ENCODE measurements at regions not wholly inside any gene's neighbourhood (a gene's known extent, or its start where the extent isn't known, plus 50 kb on each side); places are given as distances from the start of the nearest gene placed in this dataset.

DNA sequence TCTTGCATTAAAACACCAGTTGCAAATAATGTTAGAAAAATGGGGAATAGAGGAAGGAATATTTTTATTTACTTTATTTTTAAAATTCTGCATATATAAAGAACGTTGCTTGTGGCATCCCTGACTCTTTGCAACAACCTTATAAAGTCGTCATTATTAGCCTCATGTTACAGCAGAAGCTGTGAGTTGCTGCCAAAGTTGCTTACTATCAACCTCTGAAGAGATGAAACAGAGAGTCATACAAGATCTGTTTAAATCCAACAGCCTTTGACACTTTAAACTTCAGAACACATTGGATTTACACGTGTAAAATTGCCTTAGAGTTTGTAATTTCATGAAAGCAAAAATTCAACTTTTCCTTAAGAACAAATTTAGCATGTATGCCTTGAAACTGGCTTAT is 221.9 kb downstream of the MRPL39 start:
- DNase-seq (ENCODE audit: low read depth in 2 of 3, low spot score in 2 of 3), result no peak

- no peak for DNase-seq (ENCODE audit: low read depth in 2 of 3, low spot score in 2 of 3)
Measured at GRCh38 chr21:25384782-25385181, 222.5 kb downstream of the MRPL39 start.

GRCh38 chr21:25383545-25383944 is 223.7 kb downstream of the MRPL39 start:
- DNase-seq (ENCODE audit: low read depth in 2 of 3, low spot score in 2 of 3), result no peak

GRCh38 chr21:25381936-25382452 is 225.3 kb downstream of the MRPL39 start:
- DNase-seq (ENCODE audit: low read depth in 2 of 3, low spot score in 2 of 3), result no peak

GRCh38 chr21:25375675-25376074 is 231.6 kb downstream of the MRPL39 start:
- no peak for DNase-seq (ENCODE audit: low read depth in 2 of 3, low spot score in 2 of 3)

GRCh38 chr21:25373126-25374082 is 233.9 kb downstream of the MRPL39 start:
- DNase-seq (ENCODE audit: low read depth in 2 of 3, low spot score in 2 of 3), result no peak

- DNase-seq (ENCODE audit: low read depth in 2 of 3, low spot score in 2 of 3), result no peak
Measured at GRCh38 chr21:25371841-25372425, 235.3 kb downstream of the MRPL39 start.

GRCh38 chr21:25370311-25370744 is 237.0 kb downstream of the MRPL39 start:
- DNase-seq (ENCODE audit: low read depth in 2 of 3, low spot score in 2 of 3), result no peak

- DNase-seq (ENCODE audit: low read depth in 2 of 3, low spot score in 2 of 3), result no peak
Measured at GRCh38 chr21:25369524-25370300, 237.6 kb downstream of the MRPL39 start.

- no peak for DNase-seq (ENCODE audit: low read depth in 2 of 3, low spot score in 2 of 3)
Measured at GRCh38 chr21:25368531-25368930, 238.8 kb downstream of the MRPL39 start.

GRCh38 chr21:25366116-25366515 is 241.2 kb downstream of the MRPL39 start:
- no peak for DNase-seq (ENCODE audit: low read depth in 2 of 3, low spot score in 2 of 3)

DNA sequence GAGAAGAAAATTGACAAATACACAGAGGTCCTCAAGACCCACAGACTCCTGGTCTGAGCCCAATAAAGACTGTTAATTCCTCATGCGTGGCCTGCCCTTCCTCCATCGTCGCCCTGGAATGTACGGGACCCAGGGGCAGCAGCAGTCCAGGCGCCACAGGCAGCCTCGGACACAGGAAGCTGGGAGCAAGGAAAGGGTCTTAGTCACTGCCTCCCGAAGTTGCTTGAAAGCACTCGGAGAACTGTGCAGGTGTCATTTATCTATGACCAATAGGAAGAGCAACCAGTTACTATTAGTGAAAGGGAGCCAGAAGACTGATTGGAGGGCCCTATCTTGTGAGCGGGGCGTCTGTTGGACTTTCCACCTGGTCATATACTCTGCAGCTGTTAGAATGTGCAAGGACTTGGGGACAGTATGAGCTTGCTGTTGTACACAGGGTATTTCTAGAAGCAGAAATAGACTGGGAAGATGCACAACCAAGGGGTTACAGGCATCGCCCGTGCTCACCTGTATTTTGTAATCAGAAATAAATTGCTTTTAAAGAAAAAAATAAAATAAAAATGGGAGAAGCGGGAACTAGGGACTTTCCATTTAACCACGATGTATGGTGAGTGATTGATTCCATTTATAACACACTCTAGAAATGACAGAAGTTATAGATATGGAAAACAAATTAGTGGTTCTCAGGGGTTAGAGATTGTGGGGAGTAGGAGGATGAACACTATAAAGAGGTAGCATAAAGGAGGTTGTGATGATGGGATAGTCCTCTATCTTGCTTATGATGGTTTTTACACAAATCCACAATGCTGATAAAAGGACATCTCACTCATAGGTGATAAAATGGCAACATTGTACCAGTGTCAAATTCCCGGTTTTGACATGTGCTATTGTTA is 244.7 kb downstream of the MRPL39 start:
- no peak for DNase-seq (ENCODE audit: low read depth in 2 of 3, low spot score in 2 of 3)

GRCh38 chr21:25361765-25362164 is 245.5 kb downstream of the MRPL39 start:
- DNase-seq (ENCODE audit: low read depth in 2 of 3, low spot score in 2 of 3), result no peak

DNA sequence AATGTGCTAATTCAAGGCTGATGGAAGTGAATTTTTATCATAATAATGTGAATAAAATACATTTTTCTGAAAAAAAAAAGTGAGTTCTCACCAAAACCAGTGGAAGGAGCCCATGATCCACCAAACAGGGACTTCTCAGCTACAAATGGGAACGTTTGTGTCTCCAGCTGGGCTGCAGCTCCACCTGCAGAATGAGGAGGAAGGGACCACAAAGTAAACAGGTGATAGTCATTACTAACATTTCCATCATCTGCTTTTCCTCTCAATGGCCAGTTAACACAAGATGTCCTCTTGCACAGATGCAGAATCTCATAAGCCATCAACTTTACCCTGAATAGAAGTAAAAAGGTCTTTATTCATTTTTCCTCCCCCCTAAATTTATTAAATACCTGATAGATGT is 246.2 kb downstream of the MRPL39 start:
- DNase-seq (ENCODE audit: low read depth in 2 of 3, low spot score in 2 of 3), result no peak

DNA sequence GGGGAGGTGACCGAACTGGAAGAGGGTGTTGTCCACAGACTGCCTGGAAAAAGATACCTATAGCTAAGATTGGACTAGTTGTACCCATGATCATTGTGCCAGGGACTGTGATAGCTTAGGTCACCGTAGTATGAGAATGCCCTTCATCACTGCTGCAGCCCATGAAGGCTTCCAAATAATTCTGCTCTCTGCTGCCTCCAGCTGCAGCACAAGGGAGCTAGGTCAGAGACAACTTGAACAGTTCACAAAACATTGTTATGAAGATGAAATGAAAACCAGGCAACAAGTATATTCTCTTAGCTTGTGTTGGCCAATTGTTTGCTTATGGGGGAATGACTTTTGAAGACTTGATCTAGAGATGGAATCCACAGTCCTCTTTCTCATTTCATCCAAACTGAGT is 246.7 kb downstream of the MRPL39 start:
- no peak for DNase-seq (ENCODE audit: low read depth in 2 of 3, low spot score in 2 of 3)

DNA sequence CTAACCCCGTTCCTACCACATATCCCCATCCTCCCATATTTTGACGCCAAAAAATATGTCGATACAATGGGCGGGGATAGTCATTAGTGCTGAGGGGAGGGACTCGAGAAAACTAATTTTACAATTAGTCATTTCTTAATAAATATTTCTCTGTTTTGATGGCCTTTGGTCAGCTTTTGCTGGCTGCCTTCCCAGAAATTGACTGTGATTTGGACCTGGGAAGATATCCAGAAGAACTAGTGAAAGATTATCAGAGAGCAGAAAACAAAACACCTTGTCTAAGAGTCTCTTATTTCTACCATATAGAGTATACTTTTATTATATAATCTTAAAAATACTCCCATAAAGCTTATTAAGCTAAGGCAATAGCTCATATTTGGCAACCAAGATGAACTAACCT is 247.6 kb downstream of the MRPL39 start:
- DNase-seq (ENCODE audit: low read depth in 2 of 3, low spot score in 2 of 3), result no peak

DNA sequence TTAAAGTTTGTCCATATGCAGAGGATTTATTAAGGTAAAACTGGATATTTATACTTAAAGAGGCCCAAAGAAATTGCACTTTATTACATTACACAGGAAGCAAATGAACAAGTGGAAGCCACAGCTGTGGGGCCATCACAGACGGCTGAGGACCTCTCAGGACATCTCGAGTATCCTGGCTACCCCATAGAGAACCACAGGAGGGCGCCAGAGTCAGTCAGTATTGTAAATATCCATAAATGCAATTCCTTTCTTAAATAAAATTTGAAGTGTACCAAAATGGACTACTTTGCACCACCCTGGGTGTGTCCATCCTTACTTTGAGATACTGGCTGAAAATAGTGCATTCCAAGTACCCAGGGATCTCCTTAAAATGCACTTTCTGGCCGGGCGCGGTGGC is 257.2 kb downstream of the MRPL39 start:
- peak in 2 of 3 donors; percentile 5 to 36 for DNase-seq (ENCODE audit: low read depth in 2 of 3, low spot score in 2 of 3)

DNA sequence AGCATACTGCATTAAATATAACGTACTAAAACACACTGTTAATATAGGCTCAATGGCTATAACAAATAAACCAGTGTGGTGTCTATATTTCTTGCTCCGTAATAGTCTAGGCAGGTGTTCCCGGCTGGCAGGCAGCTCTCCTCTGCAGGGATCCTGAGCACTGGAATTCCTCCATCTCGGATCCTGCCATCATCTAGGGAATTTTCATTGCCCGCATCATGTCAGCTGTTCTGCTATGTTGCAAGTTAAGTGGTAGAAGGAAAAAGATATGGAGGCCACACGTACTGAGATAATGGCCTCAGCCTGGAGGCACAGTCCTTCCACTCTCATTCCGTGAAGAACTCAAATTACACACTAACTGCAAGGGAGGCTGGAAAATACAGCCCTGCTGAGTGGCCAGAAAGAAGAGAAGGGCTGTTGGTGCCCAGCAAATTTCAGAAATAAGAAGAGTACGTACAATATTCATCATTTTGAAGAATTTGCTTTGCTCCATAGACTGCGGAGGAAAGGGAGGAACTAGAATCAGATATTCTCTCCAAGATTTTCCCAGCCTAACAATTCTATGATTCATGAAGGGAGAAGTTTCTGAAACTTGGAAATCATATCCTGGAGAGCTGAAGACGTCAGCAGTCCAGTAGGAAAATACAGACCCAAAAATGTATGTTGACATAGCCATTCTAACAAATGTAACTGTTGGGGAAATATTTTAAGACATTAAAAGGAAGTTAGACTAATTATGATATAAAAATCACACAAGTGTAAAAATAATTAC is 263.3 kb downstream of the MRPL39 start:
- no peak for DNase-seq (ENCODE audit: low read depth in 2 of 3, low spot score in 2 of 3)

DNA sequence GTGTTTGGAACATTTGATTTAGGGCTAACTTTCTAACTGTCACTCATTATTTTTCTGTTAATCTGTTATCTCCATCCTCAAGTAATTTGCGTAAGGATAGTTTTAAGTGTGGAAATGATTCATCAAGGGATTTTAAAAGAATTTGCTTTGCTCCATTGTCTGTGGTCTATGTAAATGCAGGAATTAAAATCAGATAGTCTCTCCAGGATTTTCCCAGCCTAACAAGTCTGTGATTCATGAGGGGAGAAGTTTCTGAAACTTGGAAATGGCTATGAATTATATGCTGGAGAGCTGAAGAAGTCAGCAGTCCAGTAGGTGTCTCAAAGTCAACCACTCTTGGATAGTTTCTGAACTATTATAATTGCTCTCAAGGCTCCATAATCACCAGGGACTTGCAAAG is 264.5 kb downstream of the MRPL39 start:
- DNase-seq (ENCODE audit: low read depth in 2 of 3, low spot score in 2 of 3), result no peak
